ENCODE measurements at regions not wholly inside any gene's neighbourhood (a gene's known extent, or its start where the extent isn't known, plus 50 kb on each side); places are given as distances from the start of the nearest gene placed in this dataset.

- no peak for DNase-seq
These were observed 117.4 kb downstream of the AXIN2 start for GRCh38 chr17:65444049-65444448.

- no peak for DNase-seq
These were observed 118.8 kb downstream of the AXIN2 start for GRCh38 chr17:65442691-65443090.

- no peak for DNase-seq
These were observed 119.2 kb downstream of the AXIN2 start for GRCh38 chr17:65442250-65442649.

GRCh38 chr17:65441053-65441605, 120.3 kb downstream of the AXIN2 start:
- no peak for DNase-seq

- DNase-seq = no peak
These were observed 122.6 kb downstream of the AXIN2 start for GRCh38 chr17:65438708-65439294.

- DNase-seq = no peak
These were observed 123.3 kb downstream of the AXIN2 start for GRCh38 chr17:65438173-65438572.

- DNase-seq = no peak
These were observed 124.6 kb downstream of the AXIN2 start for GRCh38 chr17:65436871-65437270.

GRCh38 chr17:65434878-65435277, 126.6 kb downstream of the AXIN2 start:
- DNase-seq = no peak

GRCh38 chr17:65434251-65434650, 127.2 kb downstream of the AXIN2 start:
- no peak for DNase-seq

- no peak for DNase-seq
These were observed 127.9 kb downstream of the AXIN2 start for GRCh38 chr17:65433592-65433991.

- DNase-seq = no peak
These were observed 128.3 kb downstream of the AXIN2 start for GRCh38 chr17:65433157-65433556.

GRCh38 chr17:65431116-65431515, 130.3 kb downstream of the AXIN2 start:
- no peak for DNase-seq

- DNase-seq = no peak
These were observed 131.1 kb downstream of the AXIN2 start for GRCh38 chr17:65430209-65430833.

GRCh38 chr17:65423346-65424140, 137.9 kb downstream of the AXIN2 start:
- DNase-seq = no peak

GRCh38 chr17:65418622-65419021, 142.8 kb downstream of the AXIN2 start:
- no peak for DNase-seq

GRCh38 chr17:65417406-65418221, 143.8 kb downstream of the AXIN2 start:
- DNase-seq = no peak

- no peak for DNase-seq
These were observed 145.5 kb downstream of the AXIN2 start for GRCh38 chr17:65415991-65416390.

- DNase-seq = no peak
These were observed 148.1 kb downstream of the AXIN2 start for GRCh38 chr17:65413390-65413789.

GRCh38 chr17:65409381-65409780, 152.1 kb downstream of the AXIN2 start:
- no peak for DNase-seq

GRCh38 chr17:65408050-65408449, 153.4 kb downstream of the AXIN2 start:
- no peak for DNase-seq

- no peak for DNase-seq
These were observed 154.4 kb downstream of the AXIN2 start for GRCh38 chr17:65407017-65407416.

GRCh38 chr17:65406552-65406951, 154.9 kb downstream of the AXIN2 start:
- no peak for DNase-seq

GRCh38 chr17:65405563-65405962, 155.9 kb downstream of the AXIN2 start:
- DNase-seq = no peak

Data from inflammatory macrophage (primary cell).